CD14-positive monocyte (primary cell): ENCODE measurements at regions not wholly inside any gene's neighbourhood (a gene's known extent, or its start where the extent isn't known, plus 50 kb on each side); places are given as distances from the start of the nearest gene placed in this dataset.

Source experiments
- DNase-seq, 3 donors: peaks; one replicate each; pipeline ENCODE4 v3.0.0-alpha.2; 2011 to 2022
- H2AFZ ChIP-seq: 2 replicates; pipeline ENCODE4 v1.6.0; 2012; ENCODE audit warnings: mild to moderate bottlenecking, low read depth, low read length, inconsistent platforms; ENCODE audit not compliant: insufficient read depth, poor library complexity, severe bottlenecking
- H3K27ac ChIP-seq, 2 donors: 1 replicate in 1 of 2; 2 replicates in 1 of 2; pipeline ENCODE4 v1.5.1; 2012 to 2013; ENCODE audit warnings: low read length in 2 of 2, control low read depth in 1 of 2, inconsistent platforms in 1 of 2, low read depth in 1 of 2, mild to moderate bottlenecking in 1 of 2
- H3K27me3 ChIP-seq, 2 donors: one replicate each; pipeline versions ENCODE4 v1.6.0 to v1.6.1; 2011 to 2013; ENCODE audit warnings: low read length in 2 of 2; ENCODE audit not compliant: control insufficient read depth in 2 of 2, insufficient read depth in 2 of 2
- H3K36me3 ChIP-seq, 2 donors: replicated peaks in 1 of 2; 1 replicate in 1 of 2; 2 replicates in 1 of 2; pipeline versions ENCODE4 v1.5.1 to v1.6.1; 2012 to 2013; ENCODE audit warnings: low read length in 2 of 2, control low read depth in 1 of 2, inconsistent platforms in 1 of 2, mild to moderate bottlenecking in 1 of 2; ENCODE audit not compliant: insufficient read depth in 2 of 2, control insufficient read depth in 1 of 2
- H3K4me1 ChIP-seq, 2 donors: 1 replicate in 1 of 2; 2 replicates in 1 of 2; pipeline versions ENCODE4 v1.5.1 to v1.6.1; 2012 to 2013; ENCODE audit warnings: low read length in 2 of 2, control low read depth in 1 of 2, inconsistent platforms in 1 of 2, mild to moderate bottlenecking in 1 of 2, moderate library complexity in 1 of 2; ENCODE audit not compliant: insufficient read depth in 2 of 2, control insufficient read depth in 1 of 2
- H3K4me2 ChIP-seq: replicated peaks from 2 replicates; pipeline ENCODE3; 2012; ENCODE audit warnings: low read length, moderate library complexity, mild to moderate bottlenecking; ENCODE audit not compliant: poor library complexity, severe bottlenecking; ENCODE audit errors: extremely low read depth
- H3K4me3 ChIP-seq, 3 experiments: fragments of 200-600 bp in 1 of 3; sonication (generic) in 1 of 3; replicated peaks in 1 of 3; 1 replicate in 2 of 3; 2 replicates in 1 of 3; pipeline ENCODE4 v1.5.1; 2011 to 2013; ENCODE audit warnings: low read length in 3 of 3, mild to moderate bottlenecking in 3 of 3, control low read depth in 2 of 3, low read depth in 2 of 3, inconsistent platforms in 1 of 3, moderate library complexity in 1 of 3
- H3K79me2 ChIP-seq: 2 replicates; pipeline ENCODE4 v1.6.0; 2012; ENCODE audit warnings: mild to moderate bottlenecking, control low read depth, inconsistent platforms, low read length, moderate library complexity; ENCODE audit not compliant: insufficient read depth
- H3K9ac ChIP-seq: 2 replicates; pipeline ENCODE4 v1.6.0; 2017; ENCODE audit warnings: low read length, mild to moderate bottlenecking; ENCODE audit not compliant: insufficient read depth, poor library complexity, severe bottlenecking
- H3K9me3 ChIP-seq, 2 donors: replicated peaks in 1 of 2; 1 replicate in 1 of 2; 2 replicates in 1 of 2; pipeline versions ENCODE4 v1.5.1 to v1.6.1; 2012 to 2013; ENCODE audit warnings: low read length in 2 of 2, control low read depth in 1 of 2; ENCODE audit not compliant: control insufficient read depth in 1 of 2, insufficient read depth in 1 of 2
- H4K20me1 ChIP-seq: 2 replicates; pipeline ENCODE4 v1.6.0; 2012; ENCODE audit warnings: mild to moderate bottlenecking, low read length, control low read depth, moderate library complexity; ENCODE audit not compliant: insufficient read depth
- H3K27ac Mint-ChIP-seq, 7 donors: one replicate each; pipeline ENCODE4 v1.8.0; 2020; ENCODE audit warnings: mild to moderate bottlenecking in 7 of 7, mixed read lengths in 7 of 7, moderate library complexity in 6 of 7, inconsistent platforms in 2 of 7
- H3K27me3 Mint-ChIP-seq, 3 donors: one replicate each; pipeline ENCODE4 v1.8.0; 2021 to 2022; ENCODE audit warnings: low read depth in 3 of 3, mild to moderate bottlenecking in 3 of 3, mixed read lengths in 3 of 3, moderate library complexity in 3 of 3, inconsistent platforms in 1 of 3
- H3K36me3 Mint-ChIP-seq, 2 donors: one replicate each; pipeline ENCODE4 v1.8.0; 2020; ENCODE audit warnings: mixed read lengths in 2 of 2, inconsistent platforms in 1 of 2, mild to moderate bottlenecking in 1 of 2
- H3K4me1 Mint-ChIP-seq: one replicate; pipeline ENCODE4 v1.8.0; 2020; ENCODE audit warnings: mild to moderate bottlenecking, mixed read lengths
- H3K4me3 Mint-ChIP-seq, 2 donors: one replicate each; pipeline ENCODE4 v1.8.0; 2020; ENCODE audit warnings: mild to moderate bottlenecking in 2 of 2, mixed read lengths in 2 of 2, moderate library complexity in 1 of 2
- H3K9me3 Mint-ChIP-seq, 7 donors: one replicate each; pipeline ENCODE4 v1.8.0; 2020 to 2022; ENCODE audit warnings: mixed read lengths in 7 of 7, mild to moderate bottlenecking in 6 of 7, moderate library complexity in 6 of 7, inconsistent platforms in 2 of 7
- WGBS: methylation state at CpG from one replicate; pipeline ENCODE4 v1.1.5; 2013; ENCODE audit warnings: missing lambda C conversion rate; ENCODE audit not compliant: insufficient coverage; 5-methylcytosine and 5-hydroxymethylcytosine counted together
- intact Hi-C, 2 donors: fragments of 100-400 bp; cut with micrococcal nuclease; formaldehyde crosslinking; loops; one replicate each; pipeline versions ENCODE4 v1.15.0 to v1.15.1; 2023
- TF ChIP-seq, protein P1 (sequence below): fragments of 200-600 bp; IDR thresholded peaks from one replicate; pipeline ENCODE4 v1.8.0; 2022; ENCODE audit warnings: antibody characterized with exemption, mild to moderate bottlenecking

DNA sequence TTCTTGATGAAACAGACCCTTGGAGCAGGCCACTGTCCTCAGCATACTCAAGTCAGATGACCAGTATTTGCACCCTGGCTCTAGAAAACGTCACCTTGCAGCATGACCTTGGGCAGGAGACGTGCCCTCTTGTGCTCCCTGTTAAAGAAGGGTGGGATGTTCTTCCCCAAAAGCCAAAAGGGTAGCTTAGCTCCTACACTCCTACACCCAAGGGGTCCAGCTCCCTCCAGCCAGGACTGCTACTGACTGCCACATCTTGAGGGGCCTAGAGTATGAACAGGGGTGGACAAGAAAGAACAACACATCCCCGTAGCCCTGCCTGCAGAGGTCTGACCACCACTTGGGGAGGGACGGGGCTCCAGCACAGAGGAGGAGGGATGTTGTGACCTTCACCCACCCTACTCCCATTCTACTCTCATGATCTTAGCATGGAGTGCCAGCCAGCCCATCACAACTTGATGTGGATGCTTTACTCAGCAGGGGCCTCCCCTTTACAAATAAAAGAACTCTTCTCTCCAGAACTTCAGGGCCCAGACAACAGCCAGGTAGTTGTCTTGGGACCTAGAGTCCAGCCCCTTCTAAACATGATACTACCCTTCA, 165.3 kb upstream of the ZMIZ1 start:
- Histone ChIP-seq H4K20me1 (no peaks in the 10 kb centered on the region), H3K4me2 (no peak overlapping the region), H3K79me2 (no peaks in the 10 kb centered on the region), H3K9ac (no peak overlapping the region), H3K4me3 (no peak overlapping the region), H3K9me3 (peaks cover 2 to 3% of the 10 kb centered on the region in 2 donors), H3K4me1 (no peaks in the 10 kb centered on the region), H3K36me3 (no peaks in the 10 kb centered on the region), H3K27me3 (no peaks in the 10 kb centered on the region), H3K27ac (no peak overlapping the region), H2AFZ (no peak overlapping the region)
- Mint-ChIP-seq H3K9me3 (peaks cover 0 to 5% (median 0%) of the 10 kb centered on the region in 7 donors), H3K27me3 (peaks cover 0 to 1% (median 0%) of the 10 kb centered on the region in 3 donors), H3K4me1 (no peaks in the 10 kb centered on the region), H3K36me3 (no peaks in the 10 kb centered on the region), H3K4me3 (no peak overlapping the region), H3K27ac (no peak overlapping the region)
- TF ChIP-seq, protein P1, sequence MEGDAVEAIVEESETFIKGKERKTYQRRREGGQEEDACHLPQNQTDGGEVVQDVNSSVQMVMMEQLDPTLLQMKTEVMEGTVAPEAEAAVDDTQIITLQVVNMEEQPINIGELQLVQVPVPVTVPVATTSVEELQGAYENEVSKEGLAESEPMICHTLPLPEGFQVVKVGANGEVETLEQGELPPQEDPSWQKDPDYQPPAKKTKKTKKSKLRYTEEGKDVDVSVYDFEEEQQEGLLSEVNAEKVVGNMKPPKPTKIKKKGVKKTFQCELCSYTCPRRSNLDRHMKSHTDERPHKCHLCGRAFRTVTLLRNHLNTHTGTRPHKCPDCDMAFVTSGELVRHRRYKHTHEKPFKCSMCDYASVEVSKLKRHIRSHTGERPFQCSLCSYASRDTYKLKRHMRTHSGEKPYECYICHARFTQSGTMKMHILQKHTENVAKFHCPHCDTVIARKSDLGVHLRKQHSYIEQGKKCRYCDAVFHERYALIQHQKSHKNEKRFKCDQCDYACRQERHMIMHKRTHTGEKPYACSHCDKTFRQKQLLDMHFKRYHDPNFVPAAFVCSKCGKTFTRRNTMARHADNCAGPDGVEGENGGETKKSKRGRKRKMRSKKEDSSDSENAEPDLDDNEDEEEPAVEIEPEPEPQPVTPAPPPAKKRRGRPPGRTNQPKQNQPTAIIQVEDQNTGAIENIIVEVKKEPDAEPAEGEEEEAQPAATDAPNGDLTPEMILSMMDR: no peak
- no peak for DNase-seq
- WGBS: no CpG with 5 or more reads among the region's 4 CpGs
- intact Hi-C loops: no loop called here

DNA sequence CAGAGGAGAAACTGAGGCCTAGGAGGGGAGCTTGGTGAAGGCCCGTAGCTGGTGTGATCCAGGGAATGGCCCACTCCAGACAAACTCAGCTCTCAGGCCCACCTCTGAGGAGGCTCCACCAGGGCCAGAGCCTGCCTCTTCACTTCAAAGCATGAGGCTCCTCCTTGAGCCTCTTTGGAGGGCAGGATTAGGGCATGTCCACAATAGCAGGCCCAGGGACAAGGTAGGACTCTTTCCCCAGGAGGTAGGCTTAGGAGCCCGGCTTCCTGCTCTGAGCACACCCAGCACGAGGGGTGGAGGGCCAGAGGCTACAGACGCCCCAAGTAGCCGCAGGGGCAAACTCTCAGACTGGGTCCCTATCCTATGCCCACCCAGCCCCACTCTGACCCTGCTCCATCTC, 164.6 kb upstream of the ZMIZ1 start:
- Histone ChIP-seq H3K9me3 (no peaks in the 10 kb centered on the region), H3K27me3 (no peaks in the 10 kb centered on the region), H3K36me3 (no peaks in the 10 kb centered on the region), H3K4me1 (no peaks in the 10 kb centered on the region), H3K79me2 (no peaks in the 10 kb centered on the region), H3K9ac (no peak overlapping the region), H3K27ac (no peak overlapping the region), H3K4me2 (no peak overlapping the region), H4K20me1 (no peaks in the 10 kb centered on the region), H2AFZ (no peak overlapping the region), H3K4me3 (no peak overlapping the region)
- intact Hi-C loops: no loop called here
- Mint-ChIP-seq H3K27me3 (peaks cover 0 to 1% (median 0%) of the 10 kb centered on the region in 3 donors), H3K36me3 (no peaks in the 10 kb centered on the region), H3K4me3 (no peak overlapping the region), H3K9me3 (no peaks in the 10 kb centered on the region), H3K4me1 (no peaks in the 10 kb centered on the region), H3K27ac (no peak overlapping the region)
- DNase-seq: no peak
- TF ChIP-seq, protein P1: no peak
- WGBS: 93% methylated on average over 2 of the region's 5 CpGs
